ENCODE measurements at regions not wholly inside any gene's neighbourhood (a gene's known extent, or its start where the extent isn't known, plus 50 kb on each side); places are given as distances from the start of the nearest gene placed in this dataset.

DNA sequence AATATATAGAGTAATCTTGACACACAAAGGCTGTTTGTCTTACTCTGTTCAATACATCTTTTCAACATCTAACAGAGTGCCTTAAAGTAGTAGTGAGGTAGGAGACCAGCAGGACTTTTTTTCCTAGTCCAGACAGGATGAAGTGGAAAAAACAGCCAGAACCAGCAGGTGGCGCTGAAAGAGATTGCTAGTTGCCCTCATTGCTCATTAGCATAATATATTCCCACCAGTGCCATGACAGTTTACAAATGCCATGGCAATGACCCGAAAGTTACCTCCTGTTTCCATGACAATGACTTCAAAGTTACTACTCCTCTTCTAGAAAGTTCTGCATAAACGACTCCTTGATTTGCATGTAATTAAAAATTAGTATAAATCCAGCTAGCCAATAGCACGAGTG, 387.4 kb downstream of the ACTL7B start:
- intact Hi-C loops (cut with DNase I), result no loop called here
- H3K27ac ChIP-seq, result no peak overlapping the region
- 86 to 89% methylated on average over 4 of the region's 4 CpGs for WGBS, 2 donors

DNA sequence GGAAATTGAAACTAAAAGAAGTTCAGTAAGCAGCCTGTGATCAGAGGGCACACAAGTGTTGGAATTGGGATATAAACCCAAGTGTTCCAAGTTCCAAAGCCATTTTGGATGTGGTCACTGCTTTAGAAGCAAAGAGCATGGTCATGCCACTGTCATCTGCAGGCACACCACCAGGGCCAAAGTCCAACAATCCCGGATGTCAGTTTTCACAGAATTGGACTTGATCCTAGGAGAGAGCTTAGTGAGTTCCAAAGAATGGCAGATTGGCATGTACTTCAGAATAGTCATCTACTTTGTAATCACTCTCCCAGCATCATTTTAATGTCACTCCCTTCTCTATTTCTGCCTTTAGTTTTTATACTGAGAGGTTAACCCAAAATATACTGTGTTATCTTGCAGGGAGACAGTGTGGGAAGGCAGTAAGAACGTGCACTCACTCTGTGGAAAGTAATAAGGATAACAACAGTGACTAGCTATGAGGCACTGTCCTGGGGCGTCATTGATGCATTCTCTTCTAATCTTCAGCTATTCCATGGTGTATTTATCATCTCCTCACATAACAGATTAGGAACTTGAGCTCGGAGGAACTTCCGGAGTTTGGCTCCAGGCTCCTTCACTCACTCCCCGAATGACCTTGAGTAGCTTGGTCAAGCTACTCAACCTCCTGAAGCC, 388.0 kb downstream of the ACTL7B start:
- DNase-seq, result no peak
- Histone ChIP-seq H3K36me3 (no peaks in the 10 kb centered on the region), H3K4me3 (no peak overlapping the region), H3K9me3 (no peaks in the 10 kb centered on the region), H3K27me3 (no peaks in the 10 kb centered on the region), H3K27ac (peak overlapping the region in 3 of 4 donors; percentile 28 to 40 (median 36)), H3K4me1 (peaks cover 0 to 26% (median 21%) of the 10 kb centered on the region in 4 donors)
- TF ChIP-seq, protein P1, sequence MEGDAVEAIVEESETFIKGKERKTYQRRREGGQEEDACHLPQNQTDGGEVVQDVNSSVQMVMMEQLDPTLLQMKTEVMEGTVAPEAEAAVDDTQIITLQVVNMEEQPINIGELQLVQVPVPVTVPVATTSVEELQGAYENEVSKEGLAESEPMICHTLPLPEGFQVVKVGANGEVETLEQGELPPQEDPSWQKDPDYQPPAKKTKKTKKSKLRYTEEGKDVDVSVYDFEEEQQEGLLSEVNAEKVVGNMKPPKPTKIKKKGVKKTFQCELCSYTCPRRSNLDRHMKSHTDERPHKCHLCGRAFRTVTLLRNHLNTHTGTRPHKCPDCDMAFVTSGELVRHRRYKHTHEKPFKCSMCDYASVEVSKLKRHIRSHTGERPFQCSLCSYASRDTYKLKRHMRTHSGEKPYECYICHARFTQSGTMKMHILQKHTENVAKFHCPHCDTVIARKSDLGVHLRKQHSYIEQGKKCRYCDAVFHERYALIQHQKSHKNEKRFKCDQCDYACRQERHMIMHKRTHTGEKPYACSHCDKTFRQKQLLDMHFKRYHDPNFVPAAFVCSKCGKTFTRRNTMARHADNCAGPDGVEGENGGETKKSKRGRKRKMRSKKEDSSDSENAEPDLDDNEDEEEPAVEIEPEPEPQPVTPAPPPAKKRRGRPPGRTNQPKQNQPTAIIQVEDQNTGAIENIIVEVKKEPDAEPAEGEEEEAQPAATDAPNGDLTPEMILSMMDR (IDR thresholded peaks at IDR 0.05), result no peak
- TF ChIP-seq POLR2A (IDR thresholded peaks at IDR 0.05), result no peak
- WGBS, 2 donors, result 63 to 77% methylated on average over 6 of the region's 6 CpGs
- intact Hi-C loops (cut with DNase I), result no loop called here

More for the DNA sequence above, 387.4 kb downstream of the ACTL7B start:
- H3K4me1 ChIP-seq, result peaks cover 0 to 31% (median 25%) of the 10 kb centered on the region in 4 donors
- no peak overlapping the region for H3K4me3 ChIP-seq
- TF ChIP-seq EP300 (IDR thresholded peaks at IDR 0.05) (no peak), POLR2A (IDR thresholded peaks at IDR 0.05) (no peak), POLR2AphosphoS5 (IDR thresholded peaks at IDR 0.05) (no peak)
- TF ChIP-seq, protein P1 (IDR thresholded peaks at IDR 0.05), result no peak
- H3K27me3 ChIP-seq, result no peaks in the 10 kb centered on the region
- DNase-seq, result no peak
- no peaks in the 10 kb centered on the region for H3K36me3 ChIP-seq
- no peaks in the 10 kb centered on the region for H3K9me3 ChIP-seq

DNA sequence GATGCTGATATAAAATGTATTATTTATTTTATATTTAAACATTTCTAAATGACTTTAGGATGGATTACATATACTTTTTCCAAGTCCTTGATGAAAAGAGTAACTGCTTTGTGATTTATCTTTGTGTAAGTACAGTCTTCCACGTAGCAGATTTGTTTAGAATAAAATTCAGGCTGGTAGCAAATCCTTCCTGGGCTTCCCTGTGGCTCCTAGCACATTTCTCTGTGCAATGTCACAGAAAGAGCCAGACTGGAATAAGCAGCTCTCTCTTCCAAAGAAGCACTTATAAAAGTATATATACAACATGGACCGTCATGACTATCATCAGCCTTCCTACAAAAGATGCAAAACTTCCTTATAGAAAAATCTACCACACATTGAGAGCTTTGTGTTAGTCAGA, 388.6 kb downstream of the ACTL7B start:
- TF ChIP-seq POLR2A (IDR thresholded peaks at IDR 0.05), result no peak
- TF ChIP-seq EP300 (IDR thresholded peaks at IDR 0.05), result no peak
- peak in 3 of 4 donors; percentile 5 to 26 (median 24) for TF ChIP-seq POLR2AphosphoS5 (IDR thresholded peaks at IDR 0.05)
- TF ChIP-seq, protein P1 (IDR thresholded peaks at IDR 0.05), result no peak
- intact Hi-C loops (cut with DNase I), result no loop called here
- no peaks in the 10 kb centered on the region for H3K27me3 ChIP-seq
- no peaks in the 10 kb centered on the region for H3K36me3 ChIP-seq
- 41 to 53% methylated on average over 2 of the region's 2 CpGs for WGBS, 2 donors
- H3K27ac ChIP-seq, result peak overlapping the region in 3 of 4 donors; percentile 28 to 40 (median 36)
- H3K4me1 ChIP-seq, result peaks cover 0 to 26% (median 21%) of the 10 kb centered on the region in 4 donors
- DNase-seq, result no peak
- no peaks in the 10 kb centered on the region for H3K9me3 ChIP-seq
- H3K4me3 ChIP-seq, result no peak overlapping the region

- intact Hi-C loops (cut with DNase I), result no loop called here
- WGBS, 2 donors, result 87 to 90% methylated on average over 2 of the region's 2 CpGs
- H3K4me3 ChIP-seq, result no peak overlapping the region
Observed at GRCh38 chr9:108466304-108466703, 389.5 kb downstream of the ACTL7B start.

More at GRCh38 chr9:108466304-108466703, 389.5 kb downstream of the ACTL7B start:
- TF ChIP-seq POLR2A (IDR thresholded peaks at IDR 0.05) (no peak), EP300 (IDR thresholded peaks at IDR 0.05) (no peak), POLR2AphosphoS5 (IDR thresholded peaks at IDR 0.05) (no peak)
- TF ChIP-seq, protein P1 (IDR thresholded peaks at IDR 0.05), result no peak
- Histone ChIP-seq H3K36me3 (no peaks in the 10 kb centered on the region), H3K27ac (no peak overlapping the region), H3K27me3 (no peaks in the 10 kb centered on the region), H3K9me3 (no peaks in the 10 kb centered on the region), H3K4me1 (peaks cover 0 to 26% (median 21%) of the 10 kb centered on the region in 4 donors)
- no peak for DNase-seq
